ENCODE measurements at regions not wholly inside any gene's neighbourhood (a gene's known extent, or its start where the extent isn't known, plus 50 kb on each side); places are given as distances from the start of the nearest gene placed in this dataset.

- DNase-seq (ENCODE audit: low read depth): no peak
These were observed 350.3 kb upstream of the LYPLAL1 start for GRCh38 chr1:218823291-218823900.

GRCh38 chr1:218827486-218827885 lies 346.2 kb upstream of the LYPLAL1 start:
- no peak for DNase-seq (ENCODE audit: low read depth)

- no peak for DNase-seq (ENCODE audit: low read depth)
These were observed 345.5 kb upstream of the LYPLAL1 start for GRCh38 chr1:218828125-218828650.

GRCh38 chr1:218829097-218829496 lies 344.6 kb upstream of the LYPLAL1 start:
- DNase-seq (ENCODE audit: low read depth): no peak

GRCh38 chr1:218835609-218836008 lies 338.1 kb upstream of the LYPLAL1 start:
- no peak for DNase-seq (ENCODE audit: low read depth)

GRCh38 chr1:218836264-218836663 lies 337.4 kb upstream of the LYPLAL1 start:
- DNase-seq (ENCODE audit: low read depth): no peak

GRCh38 chr1:218837051-218837450 lies 336.6 kb upstream of the LYPLAL1 start:
- DNase-seq (ENCODE audit: low read depth): no peak

- DNase-seq (ENCODE audit: low read depth): no peak
These were observed 328.1 kb upstream of the LYPLAL1 start for GRCh38 chr1:218845589-218845988.

GRCh38 chr1:218846181-218846580 lies 327.5 kb upstream of the LYPLAL1 start:
- DNase-seq (ENCODE audit: low read depth): no peak

- DNase-seq (ENCODE audit: low read depth): no peak
These were observed 326.4 kb upstream of the LYPLAL1 start for GRCh38 chr1:218847089-218847768.

GRCh38 chr1:218848009-218848408 lies 325.7 kb upstream of the LYPLAL1 start:
- no peak for DNase-seq (ENCODE audit: low read depth)

GRCh38 chr1:218850367-218850766 lies 323.3 kb upstream of the LYPLAL1 start:
- DNase-seq (ENCODE audit: low read depth): no peak

- no peak for DNase-seq (ENCODE audit: low read depth)
These were observed 322.1 kb upstream of the LYPLAL1 start for GRCh38 chr1:218851586-218851985.

- DNase-seq (ENCODE audit: low read depth): no peak
These were observed 321.2 kb upstream of the LYPLAL1 start for GRCh38 chr1:218852527-218852926.

- DNase-seq (ENCODE audit: low read depth): no peak
These were observed 309.7 kb upstream of the LYPLAL1 start for GRCh38 chr1:218863987-218864386.

- DNase-seq (ENCODE audit: low read depth): no peak
These were observed 308.1 kb upstream of the LYPLAL1 start for GRCh38 chr1:218865591-218865990.

- no peak for DNase-seq (ENCODE audit: low read depth)
These were observed 307.2 kb upstream of the LYPLAL1 start for GRCh38 chr1:218866507-218866906.

GRCh38 chr1:218867066-218867465 lies 306.6 kb upstream of the LYPLAL1 start:
- DNase-seq (ENCODE audit: low read depth): no peak

GRCh38 chr1:218867941-218868626 lies 305.6 kb upstream of the LYPLAL1 start:
- DNase-seq (ENCODE audit: low read depth): no peak

GRCh38 chr1:218869276-218869675 lies 304.4 kb upstream of the LYPLAL1 start:
- DNase-seq (ENCODE audit: low read depth): no peak

GRCh38 chr1:218872026-218872425 lies 301.7 kb upstream of the LYPLAL1 start:
- no peak for DNase-seq (ENCODE audit: low read depth)

GRCh38 chr1:218872928-218873327 lies 300.8 kb upstream of the LYPLAL1 start:
- no peak for DNase-seq (ENCODE audit: low read depth)

GRCh38 chr1:218874313-218874712 lies 299.4 kb upstream of the LYPLAL1 start:
- no peak for DNase-seq (ENCODE audit: low read depth)

Data from stimulated activated CD8-positive, alpha-beta memory T cell treated with anti-CD3 and anti-CD28 coated beads, Interleukin-12 subunit alpha, Interleukin-12 subunit beta, amount 100 ng/mL, for 1 hour (primary cell).